ENCODE measurements at regions not wholly inside any gene's neighbourhood (a gene's known extent, or its start where the extent isn't known, plus 50 kb on each side); places are given as distances from the start of the nearest gene placed in this dataset.
A peak's percentile ranks its signal among the peaks of the same experiment; 100 is the strongest.

DNA sequence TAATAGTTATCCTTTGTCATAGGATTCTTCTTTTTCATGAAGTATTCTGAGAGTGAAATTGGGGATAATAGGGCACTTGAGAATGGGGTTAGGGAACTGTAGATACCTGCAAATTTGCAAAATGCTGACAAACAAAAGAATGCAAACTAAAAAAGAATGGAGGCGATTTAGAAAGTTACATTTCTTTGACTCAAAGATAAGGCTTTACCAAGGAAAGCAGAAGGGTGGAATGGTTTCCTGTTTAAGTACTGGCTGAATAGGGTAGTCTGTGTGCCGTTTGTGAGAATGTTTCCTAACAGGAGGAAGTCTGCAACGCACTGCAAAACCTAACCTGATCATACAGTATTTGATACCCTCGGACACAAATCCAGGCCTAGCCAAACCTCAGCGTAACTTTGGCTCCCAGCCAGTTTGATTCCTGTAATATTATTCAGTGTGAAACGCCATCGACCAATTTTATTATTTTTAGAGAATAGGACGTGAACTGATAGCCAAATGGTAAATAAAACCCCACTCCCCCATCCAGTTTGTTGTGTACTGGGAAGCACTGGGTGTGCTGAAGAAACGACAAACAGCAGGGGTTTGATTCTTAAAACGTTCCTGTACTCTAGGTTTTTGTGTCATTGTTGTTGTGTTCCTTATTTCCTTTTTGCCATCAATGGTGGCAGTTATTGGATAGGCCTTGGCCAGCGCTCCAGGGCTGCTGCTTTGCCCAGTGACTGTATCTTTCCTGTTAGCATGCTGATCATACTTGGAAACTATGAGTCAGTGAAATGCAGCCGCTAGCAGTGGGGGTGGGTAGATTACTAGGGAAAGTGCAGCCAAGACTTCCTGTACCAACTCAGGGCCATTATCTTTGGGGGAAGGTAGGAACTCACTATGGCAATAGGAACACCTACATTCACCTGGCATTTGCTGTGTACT lies 148.0 kb upstream of the TBL1XR1 start:
- DNase-seq (ENCODE audit: low spot score) (peak; percentile 50), ATAC-seq (ENCODE audit: low FRiP score) (peak; percentile 99)
- TF ChIP-seq, protein P1, sequence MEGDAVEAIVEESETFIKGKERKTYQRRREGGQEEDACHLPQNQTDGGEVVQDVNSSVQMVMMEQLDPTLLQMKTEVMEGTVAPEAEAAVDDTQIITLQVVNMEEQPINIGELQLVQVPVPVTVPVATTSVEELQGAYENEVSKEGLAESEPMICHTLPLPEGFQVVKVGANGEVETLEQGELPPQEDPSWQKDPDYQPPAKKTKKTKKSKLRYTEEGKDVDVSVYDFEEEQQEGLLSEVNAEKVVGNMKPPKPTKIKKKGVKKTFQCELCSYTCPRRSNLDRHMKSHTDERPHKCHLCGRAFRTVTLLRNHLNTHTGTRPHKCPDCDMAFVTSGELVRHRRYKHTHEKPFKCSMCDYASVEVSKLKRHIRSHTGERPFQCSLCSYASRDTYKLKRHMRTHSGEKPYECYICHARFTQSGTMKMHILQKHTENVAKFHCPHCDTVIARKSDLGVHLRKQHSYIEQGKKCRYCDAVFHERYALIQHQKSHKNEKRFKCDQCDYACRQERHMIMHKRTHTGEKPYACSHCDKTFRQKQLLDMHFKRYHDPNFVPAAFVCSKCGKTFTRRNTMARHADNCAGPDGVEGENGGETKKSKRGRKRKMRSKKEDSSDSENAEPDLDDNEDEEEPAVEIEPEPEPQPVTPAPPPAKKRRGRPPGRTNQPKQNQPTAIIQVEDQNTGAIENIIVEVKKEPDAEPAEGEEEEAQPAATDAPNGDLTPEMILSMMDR (IDR thresholded peaks at IDR 0.05) = no peak

DNA sequence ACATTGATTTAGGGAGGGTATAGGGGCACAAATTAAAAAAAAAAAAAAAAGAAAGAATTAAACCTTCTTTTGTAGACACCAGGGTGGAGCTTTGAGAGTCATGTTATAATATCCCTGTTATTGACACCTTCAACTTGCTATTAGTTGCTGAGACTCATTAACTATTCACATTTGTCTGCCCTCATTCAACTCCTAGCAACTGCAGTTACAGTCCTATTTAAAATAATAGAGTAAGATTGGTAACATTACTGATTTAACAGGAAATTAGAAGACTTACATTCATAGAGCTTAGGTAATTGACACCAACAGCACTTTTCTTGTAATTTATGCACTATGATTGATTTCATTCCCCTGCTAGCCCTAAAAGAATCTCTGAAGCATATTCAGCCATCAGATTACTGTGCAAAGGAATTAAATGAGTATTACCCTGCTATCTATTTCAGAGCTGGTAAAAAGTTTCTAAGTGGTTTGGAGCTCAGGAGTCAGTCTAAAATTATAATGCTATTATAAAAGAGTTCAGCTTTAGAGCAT lies 148.8 kb upstream of the TBL1XR1 start:
- ATAC-seq (ENCODE audit: low FRiP score) (no peak), DNase-seq (ENCODE audit: low spot score) (no peak)
- TF ChIP-seq, protein P1 (IDR thresholded peaks at IDR 0.05) = no peak

DNA sequence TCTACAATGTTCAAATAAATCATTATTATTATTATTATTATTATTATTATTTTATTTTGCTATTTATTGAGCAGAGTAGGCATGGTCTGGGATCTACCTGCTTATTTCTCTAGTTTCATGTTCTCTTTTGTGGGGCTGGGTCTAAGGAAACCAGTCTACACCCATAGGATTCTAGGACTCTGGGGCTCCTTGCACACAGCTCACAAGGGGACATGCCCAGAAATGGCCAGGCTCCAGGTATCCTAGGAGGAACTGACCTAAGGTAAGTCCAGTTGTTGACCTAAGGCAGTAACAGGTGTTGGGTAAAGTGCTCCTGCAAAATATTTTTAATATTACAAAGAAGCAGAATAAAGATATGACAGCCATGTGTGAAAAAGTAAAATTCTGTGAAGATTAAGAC lies 149.6 kb upstream of the TBL1XR1 start:
- TF ChIP-seq, protein P1 (IDR thresholded peaks at IDR 0.05) = no peak
- ATAC-seq (ENCODE audit: low FRiP score) = no peak

DNA sequence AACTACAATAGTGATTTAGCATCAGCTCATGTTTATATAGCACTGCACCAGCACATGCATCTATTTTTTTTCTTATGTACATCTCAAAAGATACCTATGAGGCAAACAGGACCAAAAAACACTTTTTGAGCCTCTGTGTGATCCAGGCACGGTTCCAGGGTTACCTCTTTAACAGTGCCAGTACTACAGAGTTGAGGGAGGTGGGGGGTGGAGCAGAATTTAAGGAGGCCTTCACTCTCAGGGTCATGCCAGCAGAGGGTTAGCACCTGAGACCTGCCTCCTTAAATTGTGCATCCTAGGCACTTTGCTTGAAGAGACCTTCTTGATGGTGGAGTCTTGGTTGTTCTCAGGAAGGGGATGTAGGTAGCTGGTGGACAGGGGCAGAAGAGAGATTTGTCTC lies 150.3 kb upstream of the TBL1XR1 start:
- no peak for ATAC-seq (ENCODE audit: low FRiP score)
- TF ChIP-seq, protein P1 (IDR thresholded peaks at IDR 0.05) = no peak
- DNase-seq (ENCODE audit: low spot score) = no peak

More for the DNA sequence above, 149.6 kb upstream of the TBL1XR1 start:
- DNase-seq (ENCODE audit: low spot score) = no peak

DNA sequence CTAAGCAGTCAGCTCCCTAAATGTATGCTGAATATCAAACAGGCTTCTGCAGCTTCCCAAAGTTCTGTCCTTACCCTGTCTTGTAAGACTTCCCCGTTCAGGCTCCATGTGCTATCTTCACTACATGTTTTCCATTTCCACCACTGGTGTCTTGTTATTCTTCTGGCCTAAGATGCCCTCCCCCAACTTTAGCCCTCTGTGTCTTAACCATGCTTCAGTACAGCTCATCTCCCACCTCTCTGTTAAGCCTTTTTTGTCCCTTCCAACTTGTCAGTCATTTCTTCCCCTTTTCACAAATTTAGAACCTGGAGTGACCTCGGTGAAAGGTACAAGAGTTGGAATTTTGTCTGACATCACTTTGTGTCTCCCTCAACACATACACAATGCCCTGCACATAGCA lies 151.7 kb upstream of the TBL1XR1 start:
- ATAC-seq (ENCODE audit: low FRiP score) = no peak
- TF ChIP-seq, protein P1 (IDR thresholded peaks at IDR 0.05) = no peak

DNA sequence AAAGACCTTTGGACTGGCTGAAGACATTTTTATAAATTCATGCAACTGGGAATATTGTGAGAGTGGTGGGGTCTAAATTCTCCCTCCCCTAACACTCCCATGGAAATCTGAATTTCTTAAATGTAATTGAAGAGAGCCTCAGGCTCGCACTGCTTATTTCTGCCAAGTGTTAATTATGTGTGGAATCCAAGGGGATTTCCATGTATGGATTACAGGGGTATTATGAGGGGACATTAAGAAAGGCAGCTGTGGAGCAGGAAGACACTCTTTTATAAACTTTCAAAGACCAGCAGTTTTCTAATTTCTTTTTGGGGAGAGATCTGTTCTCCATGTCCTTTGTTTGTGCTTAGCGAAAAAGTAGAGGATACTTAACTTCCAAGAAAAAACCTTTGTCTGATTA lies 152.1 kb upstream of the TBL1XR1 start:
- TF ChIP-seq, protein P1 (IDR thresholded peaks at IDR 0.05) = no peak
- DNase-seq (ENCODE audit: low spot score) = no peak
- no peak for ATAC-seq (ENCODE audit: low FRiP score)

More for the DNA sequence above, 151.7 kb upstream of the TBL1XR1 start:
- no peak for DNase-seq (ENCODE audit: low spot score)

DNA sequence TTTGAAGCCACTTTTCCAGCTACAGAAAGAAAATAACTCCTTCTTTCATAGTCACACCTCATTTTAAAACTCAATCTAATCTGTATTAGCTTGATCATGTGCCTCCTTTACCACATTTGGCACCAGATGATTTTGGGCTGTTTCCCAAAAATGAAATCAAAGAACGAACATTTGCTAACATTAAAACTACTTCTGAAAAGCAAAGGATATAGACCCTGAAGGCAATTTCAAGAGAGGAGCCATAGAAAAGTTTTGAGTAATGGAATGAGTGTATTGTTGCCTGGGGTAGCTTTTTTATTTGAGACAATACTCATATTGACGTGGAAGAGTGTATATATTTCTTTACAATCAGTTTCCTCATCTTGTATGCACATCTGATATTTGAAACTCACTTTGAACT lies 152.8 kb upstream of the TBL1XR1 start:
- TF ChIP-seq, protein P1 (IDR thresholded peaks at IDR 0.05) = no peak
- ATAC-seq (ENCODE audit: low FRiP score) = no peak
- DNase-seq (ENCODE audit: low spot score) = no peak

All from omental fat pad (tissue), 3 donors.